T-helper 2 cell (primary cell): ENCODE measurements at regions not wholly inside any gene's neighbourhood (a gene's known extent, or its start where the extent isn't known, plus 50 kb on each side); places are given as distances from the start of the nearest gene placed in this dataset.
A peak's percentile ranks its signal among the peaks of the same experiment; 100 is the strongest.

Source experiments
- DNase-seq, 5 experiments: peaks; one replicate each; pipeline versions ENCODE4 v3.0.0 to v3.0.0-alpha.2; 2012 to 2022

GRCh38 chr2:38448692-38449410 is 71.8 kb upstream of the ATL2 start:
- no peak for DNase-seq

- DNase-seq: no peak
These were observed 70.0 kb upstream of the ATL2 start for GRCh38 chr2:38446906-38447561.

- no peak for DNase-seq
These were observed 69.3 kb upstream of the ATL2 start for GRCh38 chr2:38446418-38446817.

- no peak for DNase-seq
These were observed 67.2 kb upstream of the ATL2 start for GRCh38 chr2:38444247-38444646.

- DNase-seq: no peak
These were observed 65.8 kb upstream of the ATL2 start for GRCh38 chr2:38442643-38443541.

- DNase-seq: no peak
These were observed 64.3 kb upstream of the ATL2 start for GRCh38 chr2:38441346-38441745.

GRCh38 chr2:38440655-38441054 is 63.6 kb upstream of the ATL2 start:
- DNase-seq: no peak

GRCh38 chr2:38439863-38440262 is 62.8 kb upstream of the ATL2 start:
- no peak for DNase-seq

GRCh38 chr2:38438883-38439612 is 62.0 kb upstream of the ATL2 start:
- peak in 1 of 5 experiments; percentile 39 for DNase-seq

- no peak for DNase-seq
These were observed 61.2 kb upstream of the ATL2 start for GRCh38 chr2:38438133-38438882.

GRCh38 chr2:38436227-38436664 is 59.2 kb upstream of the ATL2 start:
- DNase-seq: no peak

GRCh38 chr2:38435775-38436174 is 58.7 kb upstream of the ATL2 start:
- DNase-seq: no peak

- DNase-seq: no peak
These were observed 57.5 kb upstream of the ATL2 start for GRCh38 chr2:38434595-38434994.

- DNase-seq: no peak
These were observed 56.5 kb upstream of the ATL2 start for GRCh38 chr2:38433607-38433975.

GRCh38 chr2:38432820-38433606 is 55.9 kb upstream of the ATL2 start:
- no peak for DNase-seq

- no peak for DNase-seq
These were observed 53.6 kb upstream of the ATL2 start for GRCh38 chr2:38430597-38431207.

GRCh38 chr2:38430196-38430595 is 53.1 kb upstream of the ATL2 start:
- DNase-seq: no peak

- DNase-seq: no peak
These were observed 50.9 kb upstream of the ATL2 start for GRCh38 chr2:38427936-38428335.

- no peak for DNase-seq
These were observed 50.0 kb upstream of the ATL2 start for GRCh38 chr2:38427054-38427453.
